Activated T-helper 2 cell treated with anti-CD3 and anti-CD28 coated beads, Interferon-gamma antibody, Interleukin-2, Interleukin-4, amounts not matched to agents 10 μg/mL and 5 μg/mL and 100 μg/mL, durations not matched to agents 14 hours and 24 hours and 36 hours (primary cell): ENCODE measurements at regions not wholly inside any gene's neighbourhood (a gene's known extent, or its start where the extent isn't known, plus 50 kb on each side); places are given as distances from the start of the nearest gene placed in this dataset.

Experiments used
- DNase-seq: peaks from one replicate; pipeline ENCODE4 v3.0.0; 2021; ENCODE audit warnings: low spot score
- H3K27ac Mint-ChIP-seq: one replicate; pipeline ENCODE4 v1.8.0; 2021; ENCODE audit warnings: mixed read lengths
- H3K27me3 Mint-ChIP-seq: one replicate; pipeline ENCODE4 v1.8.0; 2021; ENCODE audit warnings: low read depth, mixed read lengths
- H3K36me3 Mint-ChIP-seq: one replicate; pipeline ENCODE4 v1.8.0; 2021; ENCODE audit warnings: low read depth, mixed read lengths
- H3K4me1 Mint-ChIP-seq: one replicate; pipeline ENCODE4 v1.8.0; 2021; ENCODE audit warnings: low read depth, mixed read lengths
- H3K4me3 Mint-ChIP-seq: one replicate; pipeline ENCODE4 v1.8.0; 2021; ENCODE audit warnings: low read depth, mild to moderate bottlenecking, moderate library complexity, mixed read lengths
- H3K9me3 Mint-ChIP-seq: one replicate; pipeline ENCODE4 v1.8.0; 2021; ENCODE audit warnings: mixed read lengths
- intact Hi-C: fragments of 100-400 bp; cut with micrococcal nuclease; formaldehyde crosslinking; loops from one replicate; pipeline ENCODE4 v1.15.1; 2023

- Mint-ChIP-seq H3K27ac (no peak overlapping the region), H3K4me3 (no peak overlapping the region), H3K9me3 (no peaks in the 10 kb centered on the region), H3K27me3 (peaks cover 15% of the 10 kb centered on the region), H3K4me1 (no peaks in the 10 kb centered on the region), H3K36me3 (no peaks in the 10 kb centered on the region)
- DNase-seq: no peak
- intact Hi-C loops: no loop called here
Measured at GRCh38 chr11:131242476-131243000, 127.9 kb upstream of the NTM start.

- intact Hi-C loops: loop anchor here (5.0 kb wide), 1 partner anchor 426 kb away; no protein-coding TSS in a partner anchor
- Mint-ChIP-seq H3K27me3 (peaks cover 18% of the 10 kb centered on the region), H3K36me3 (no peaks in the 10 kb centered on the region), H3K4me1 (no peaks in the 10 kb centered on the region), H3K9me3 (no peaks in the 10 kb centered on the region), H3K4me3 (no peak overlapping the region), H3K27ac (no peak overlapping the region)
- no peak for DNase-seq
Measured at GRCh38 chr11:131246156-131246555, 124.3 kb upstream of the NTM start.

- intact Hi-C loops: loop anchor here (5.0 kb wide), 1 partner anchor 426 kb away; no protein-coding TSS in a partner anchor
- DNase-seq: no peak
- Mint-ChIP-seq H3K9me3 (no peaks in the 10 kb centered on the region), H3K27me3 (peaks cover 18% of the 10 kb centered on the region), H3K4me3 (no peak overlapping the region), H3K4me1 (no peaks in the 10 kb centered on the region), H3K27ac (no peak overlapping the region), H3K36me3 (no peaks in the 10 kb centered on the region)
Measured at GRCh38 chr11:131246663-131247062, 123.8 kb upstream of the NTM start.

- Mint-ChIP-seq H3K27ac (no peak overlapping the region), H3K36me3 (no peaks in the 10 kb centered on the region), H3K4me3 (no peak overlapping the region), H3K27me3 (peaks cover 23% of the 10 kb centered on the region), H3K4me1 (no peaks in the 10 kb centered on the region), H3K9me3 (no peaks in the 10 kb centered on the region)
- intact Hi-C loops: loop anchor here (5.0 kb wide), 1 partner anchor 424 kb away; no protein-coding TSS in a partner anchor
- DNase-seq: no peak
Measured at GRCh38 chr11:131248588-131248987, 121.8 kb upstream of the NTM start.

GRCh38 chr11:131253142-131253655, 117.2 kb upstream of the NTM start:
- Mint-ChIP-seq H3K27ac (no peak overlapping the region), H3K4me3 (no peak overlapping the region), H3K36me3 (no peaks in the 10 kb centered on the region), H3K27me3 (peaks cover 5% of the 10 kb centered on the region), H3K9me3 (no peaks in the 10 kb centered on the region), H3K4me1 (no peaks in the 10 kb centered on the region)
- intact Hi-C loops: no loop called here
- DNase-seq: no peak

- no peak overlapping the region for H3K27ac Mint-ChIP-seq
- no peaks in the 10 kb centered on the region for H3K4me1 Mint-ChIP-seq
- intact Hi-C loops: no loop called here
- no peaks in the 10 kb centered on the region for H3K9me3 Mint-ChIP-seq
- peaks cover 5% of the 10 kb centered on the region for H3K27me3 Mint-ChIP-seq
- no peak for DNase-seq
- H3K4me3 Mint-ChIP-seq: no peak overlapping the region
- no peaks in the 10 kb centered on the region for H3K36me3 Mint-ChIP-seq
Measured at GRCh38 chr11:131253656-131254151, 116.7 kb upstream of the NTM start.

- H3K4me3 Mint-ChIP-seq: no peak overlapping the region
- no peaks in the 10 kb centered on the region for H3K36me3 Mint-ChIP-seq
- intact Hi-C loops: no loop called here
- H3K27me3 Mint-ChIP-seq: peaks cover 5% of the 10 kb centered on the region
- no peak for DNase-seq
- no peaks in the 10 kb centered on the region for H3K9me3 Mint-ChIP-seq
- H3K4me1 Mint-ChIP-seq: no peaks in the 10 kb centered on the region
- no peak overlapping the region for H3K27ac Mint-ChIP-seq
Measured at GRCh38 chr11:131254254-131254653, 116.2 kb upstream of the NTM start.

- DNase-seq: no peak
- intact Hi-C loops: no loop called here
- Mint-ChIP-seq H3K27ac (no peak overlapping the region), H3K4me1 (no peaks in the 10 kb centered on the region), H3K27me3 (no peaks in the 10 kb centered on the region), H3K9me3 (no peaks in the 10 kb centered on the region), H3K4me3 (no peak overlapping the region), H3K36me3 (no peaks in the 10 kb centered on the region)
Measured at GRCh38 chr11:131274233-131274632, 96.2 kb upstream of the NTM start.

GRCh38 chr11:131275580-131275979, 94.8 kb upstream of the NTM start:
- H3K27ac Mint-ChIP-seq: no peak overlapping the region
- no peaks in the 10 kb centered on the region for H3K27me3 Mint-ChIP-seq
- no peaks in the 10 kb centered on the region for H3K9me3 Mint-ChIP-seq
- no peaks in the 10 kb centered on the region for H3K4me1 Mint-ChIP-seq
- H3K36me3 Mint-ChIP-seq: no peaks in the 10 kb centered on the region
- H3K4me3 Mint-ChIP-seq: no peak overlapping the region
- intact Hi-C loops: no loop called here
- DNase-seq: no peak

- intact Hi-C loops: no loop called here
- DNase-seq: no peak
- Mint-ChIP-seq H3K4me3 (no peak overlapping the region), H3K36me3 (no peaks in the 10 kb centered on the region), H3K27me3 (no peaks in the 10 kb centered on the region), H3K9me3 (no peaks in the 10 kb centered on the region), H3K27ac (no peak overlapping the region), H3K4me1 (no peaks in the 10 kb centered on the region)
Measured at GRCh38 chr11:131278472-131278871, 91.9 kb upstream of the NTM start.

- DNase-seq: no peak
- no peaks in the 10 kb centered on the region for H3K36me3 Mint-ChIP-seq
- H3K27me3 Mint-ChIP-seq: no peaks in the 10 kb centered on the region
- intact Hi-C loops: no loop called here
- H3K9me3 Mint-ChIP-seq: no peaks in the 10 kb centered on the region
- no peak overlapping the region for H3K4me3 Mint-ChIP-seq
- no peaks in the 10 kb centered on the region for H3K4me1 Mint-ChIP-seq
- no peak overlapping the region for H3K27ac Mint-ChIP-seq
Measured at GRCh38 chr11:131279654-131280384, 90.6 kb upstream of the NTM start.

- no peaks in the 10 kb centered on the region for H3K27me3 Mint-ChIP-seq
- H3K4me3 Mint-ChIP-seq: no peak overlapping the region
- H3K36me3 Mint-ChIP-seq: no peaks in the 10 kb centered on the region
- no peak for DNase-seq
- H3K27ac Mint-ChIP-seq: no peak overlapping the region
- no peaks in the 10 kb centered on the region for H3K9me3 Mint-ChIP-seq
- H3K4me1 Mint-ChIP-seq: no peaks in the 10 kb centered on the region
- intact Hi-C loops: no loop called here
Measured at GRCh38 chr11:131281316-131281715, 89.1 kb upstream of the NTM start.

GRCh38 chr11:131284041-131284440, 86.4 kb upstream of the NTM start:
- intact Hi-C loops: no loop called here
- H3K27me3 Mint-ChIP-seq: no peaks in the 10 kb centered on the region
- no peaks in the 10 kb centered on the region for H3K9me3 Mint-ChIP-seq
- H3K4me1 Mint-ChIP-seq: no peaks in the 10 kb centered on the region
- no peak for DNase-seq
- no peaks in the 10 kb centered on the region for H3K36me3 Mint-ChIP-seq
- no peak overlapping the region for H3K27ac Mint-ChIP-seq
- H3K4me3 Mint-ChIP-seq: no peak overlapping the region
